Lung (tissue), 11 donors: ENCODE measurements at regions not wholly inside any gene's neighbourhood (a gene's known extent, or its start where the extent isn't known, plus 50 kb on each side); places are given as distances from the start of the nearest gene placed in this dataset.
A peak's percentile ranks its signal among the peaks of the same experiment; 100 is the strongest.

Source experiments
- ATAC-seq: fragments of 200-7000 bp; cut with Tn5 transposase; one replicate; pipeline ENCODE4 v1.9.1; 2020; ENCODE audit warnings: moderate number of reproducible peaks; ENCODE audit not compliant: insufficient read depth, low FRiP score
- DNase-seq, 3 donors: peaks; one replicate each; pipeline ENCODE4 v3.0.0-alpha.2; 2013 to 2017
- H3K27ac ChIP-seq, 2 donors: one replicate each; pipeline ENCODE4 v1.5.1; 2013; ENCODE audit warnings: mild to moderate bottlenecking in 2 of 2, moderate library complexity in 2 of 2, control low read depth in 1 of 2, inconsistent platforms in 1 of 2, low read depth in 1 of 2, low read length in 1 of 2
- H3K27me3 ChIP-seq, 3 donors: one replicate each; pipeline ENCODE4 v1.5.1; 2013; ENCODE audit warnings: low read length in 2 of 3; ENCODE audit not compliant: control insufficient read depth in 3 of 3, insufficient read depth in 3 of 3
- H3K36me3 ChIP-seq, 4 donors: one replicate each; pipeline ENCODE4 v1.5.1; 2013; ENCODE audit warnings: low read length in 4 of 4, mild to moderate bottlenecking in 1 of 4, moderate library complexity in 1 of 4; ENCODE audit not compliant: control insufficient read depth in 4 of 4, insufficient read depth in 4 of 4
- H3K4me1 ChIP-seq, 5 donors: one replicate each; pipeline ENCODE4 v1.5.1; 2013; ENCODE audit warnings: low read length in 5 of 5, mild to moderate bottlenecking in 2 of 5, moderate library complexity in 1 of 5; ENCODE audit not compliant: control insufficient read depth in 5 of 5, insufficient read depth in 5 of 5
- H3K4me3 ChIP-seq: one replicate; pipeline ENCODE4 v1.5.1; 2013; ENCODE audit warnings: mild to moderate bottlenecking, control low read depth, moderate library complexity
- H3K9ac ChIP-seq, 2 donors: one replicate each; pipeline ENCODE4 v1.5.1; 2013; ENCODE audit warnings: low read length in 2 of 2, control low read depth in 1 of 2; ENCODE audit not compliant: insufficient read depth in 1 of 2
- H3K9me3 ChIP-seq, 4 donors: one replicate each; pipeline ENCODE4 v1.5.1; 2013; ENCODE audit warnings: low read length in 3 of 4, mild to moderate bottlenecking in 1 of 4, moderate library complexity in 1 of 4; ENCODE audit not compliant: control insufficient read depth in 4 of 4, insufficient read depth in 3 of 4
- WGBS, 2 donors: extraction: QIAGEN DNeasy Blood & Tissue Kit; methylation state at CpG; one replicate each; pipeline ENCODE4 v1.1.7; 2013; 5-methylcytosine and 5-hydroxymethylcytosine counted together
- TF ChIP-seq, protein P1 (sequence below): IDR thresholded peaks from 2 replicates; pipeline ENCODE4 v1.5.1; 2012; ENCODE audit warnings: mild to moderate bottlenecking; ENCODE audit errors: control extremely low read depth, extremely low read depth
- donor health status: control.
- donor health status: control.
- donor health status: Bipolar disorder and iron deficiency.
- donor health status: healthy.
- donor health status: DM: yes; HTN: yes; CAD: no.

GRCh38 chr9:18060269-18060934 is 413.6 kb upstream of the ADAMTSL1 start:
- 62 to 68% methylated on average over 3 of the region's 3 CpGs for WGBS, 2 donors
- peak in 2 of 3 donors; percentile 19 to 35 for DNase-seq

GRCh38 chr9:18061332-18061731 is 412.6 kb upstream of the ADAMTSL1 start:
- no peak overlapping the region for H3K4me3 ChIP-seq
- peaks cover 0 to 5% (median 4%) of the 10 kb centered on the region in 5 donors for H3K4me1 ChIP-seq
- no peaks in the 10 kb centered on the region for H3K9me3 ChIP-seq
- no peak overlapping the region for H3K27ac ChIP-seq
- ATAC-seq (no peak), DNase-seq (no peak)
- H3K9ac ChIP-seq, result no peak overlapping the region
- H3K27me3 ChIP-seq, result no peaks in the 10 kb centered on the region
- H3K36me3 ChIP-seq, result no peaks in the 10 kb centered on the region
- TF ChIP-seq, protein P1, sequence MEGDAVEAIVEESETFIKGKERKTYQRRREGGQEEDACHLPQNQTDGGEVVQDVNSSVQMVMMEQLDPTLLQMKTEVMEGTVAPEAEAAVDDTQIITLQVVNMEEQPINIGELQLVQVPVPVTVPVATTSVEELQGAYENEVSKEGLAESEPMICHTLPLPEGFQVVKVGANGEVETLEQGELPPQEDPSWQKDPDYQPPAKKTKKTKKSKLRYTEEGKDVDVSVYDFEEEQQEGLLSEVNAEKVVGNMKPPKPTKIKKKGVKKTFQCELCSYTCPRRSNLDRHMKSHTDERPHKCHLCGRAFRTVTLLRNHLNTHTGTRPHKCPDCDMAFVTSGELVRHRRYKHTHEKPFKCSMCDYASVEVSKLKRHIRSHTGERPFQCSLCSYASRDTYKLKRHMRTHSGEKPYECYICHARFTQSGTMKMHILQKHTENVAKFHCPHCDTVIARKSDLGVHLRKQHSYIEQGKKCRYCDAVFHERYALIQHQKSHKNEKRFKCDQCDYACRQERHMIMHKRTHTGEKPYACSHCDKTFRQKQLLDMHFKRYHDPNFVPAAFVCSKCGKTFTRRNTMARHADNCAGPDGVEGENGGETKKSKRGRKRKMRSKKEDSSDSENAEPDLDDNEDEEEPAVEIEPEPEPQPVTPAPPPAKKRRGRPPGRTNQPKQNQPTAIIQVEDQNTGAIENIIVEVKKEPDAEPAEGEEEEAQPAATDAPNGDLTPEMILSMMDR, result no peak

More at GRCh38 chr9:18060269-18060934, 413.6 kb upstream of the ADAMTSL1 start:
- H3K9ac ChIP-seq, result no peak overlapping the region
- no peak overlapping the region for H3K27ac ChIP-seq
- H3K27me3 ChIP-seq, result no peaks in the 10 kb centered on the region
- peaks cover 0 to 12% (median 4%) of the 10 kb centered on the region in 5 donors for H3K4me1 ChIP-seq
- H3K36me3 ChIP-seq, result no peaks in the 10 kb centered on the region
- no peak overlapping the region for H3K4me3 ChIP-seq
- TF ChIP-seq, protein P1, result no peak
- ATAC-seq, result no peak
- H3K9me3 ChIP-seq, result no peaks in the 10 kb centered on the region

DNA sequence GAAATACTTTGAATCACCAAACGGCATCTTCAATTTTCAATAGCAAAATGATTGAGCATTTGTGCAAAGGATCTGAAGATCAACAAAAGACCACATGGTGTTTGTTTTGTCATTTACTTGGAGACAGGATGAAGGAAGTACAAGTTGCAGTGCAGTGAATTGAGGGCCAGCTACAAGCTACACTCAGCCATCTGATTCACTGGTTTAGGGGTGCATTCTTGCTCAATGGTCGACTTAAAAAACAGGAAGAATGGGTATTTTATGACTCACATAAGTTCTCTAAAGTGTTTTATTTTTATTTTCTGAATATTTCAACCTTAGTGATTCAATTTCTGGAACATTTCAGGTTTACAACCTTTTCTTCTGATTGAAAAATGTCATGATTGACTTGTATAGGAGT is 412.1 kb upstream of the ADAMTSL1 start:
- DNase-seq (no peak), ATAC-seq (no peak)
- Histone ChIP-seq H3K36me3 (no peaks in the 10 kb centered on the region), H3K4me3 (no peak overlapping the region), H3K9me3 (no peaks in the 10 kb centered on the region), H3K27me3 (no peaks in the 10 kb centered on the region), H3K9ac (no peak overlapping the region), H3K27ac (no peak overlapping the region), H3K4me1 (peaks cover 0 to 5% (median 4%) of the 10 kb centered on the region in 5 donors)
- 11 to 42% methylated on average over 2 of the region's 2 CpGs for WGBS, 2 donors
- TF ChIP-seq, protein P1, result no peak
